Thyroid gland (tissue), 4 donors: ENCODE measurements at regions not wholly inside any gene's neighbourhood (a gene's known extent, or its start where the extent isn't known, plus 50 kb on each side); places are given as distances from the start of the nearest gene placed in this dataset.

Experiments
- POLR2A ChIP-seq, 2 donors: fragments of 450-650 bp; IDR thresholded peaks; one replicate each; pipeline ENCODE4 v1.6.1; 2017; ENCODE audit warnings: antibody characterized with exemption in 2 of 2, mild to moderate bottlenecking in 2 of 2, moderate library complexity in 1 of 2
- TF ChIP-seq, protein P1 (sequence below), 6 experiments: fragments of 200-600 bp in 3 of 6; fragments of 450-650 bp in 3 of 6; sonication (generic) in 3 of 6; IDR thresholded peaks; one replicate each; pipeline ENCODE4 v1.5.1; 2016 to 2019; ENCODE audit warnings: antibody characterized with exemption in 6 of 6, mild to moderate bottlenecking in 2 of 6, inconsistent platforms in 1 of 6, moderate library complexity in 1 of 6

DNA sequence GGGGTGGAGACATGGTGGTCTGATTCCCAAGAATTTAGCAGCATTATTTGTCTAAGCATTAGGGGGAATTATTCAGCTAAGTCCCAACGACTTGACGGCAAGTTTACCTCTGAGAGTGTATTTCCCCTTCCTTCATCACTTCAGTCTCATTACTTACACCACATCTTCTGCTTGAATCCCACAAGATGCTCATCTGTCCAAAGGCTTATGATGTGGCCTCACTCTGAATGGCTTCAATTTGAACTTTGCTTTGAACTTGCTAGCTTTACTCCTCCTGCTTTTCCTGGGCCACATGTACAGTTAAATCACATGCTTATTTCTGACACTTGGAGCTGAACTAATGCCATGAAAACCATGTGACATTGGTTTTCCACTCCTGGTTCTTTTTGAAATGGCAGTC, 231.3 kb upstream of the SATB1 start:
- no peak for TF ChIP-seq POLR2A (IDR thresholded peaks at IDR 0.05)
- TF ChIP-seq, protein P1, sequence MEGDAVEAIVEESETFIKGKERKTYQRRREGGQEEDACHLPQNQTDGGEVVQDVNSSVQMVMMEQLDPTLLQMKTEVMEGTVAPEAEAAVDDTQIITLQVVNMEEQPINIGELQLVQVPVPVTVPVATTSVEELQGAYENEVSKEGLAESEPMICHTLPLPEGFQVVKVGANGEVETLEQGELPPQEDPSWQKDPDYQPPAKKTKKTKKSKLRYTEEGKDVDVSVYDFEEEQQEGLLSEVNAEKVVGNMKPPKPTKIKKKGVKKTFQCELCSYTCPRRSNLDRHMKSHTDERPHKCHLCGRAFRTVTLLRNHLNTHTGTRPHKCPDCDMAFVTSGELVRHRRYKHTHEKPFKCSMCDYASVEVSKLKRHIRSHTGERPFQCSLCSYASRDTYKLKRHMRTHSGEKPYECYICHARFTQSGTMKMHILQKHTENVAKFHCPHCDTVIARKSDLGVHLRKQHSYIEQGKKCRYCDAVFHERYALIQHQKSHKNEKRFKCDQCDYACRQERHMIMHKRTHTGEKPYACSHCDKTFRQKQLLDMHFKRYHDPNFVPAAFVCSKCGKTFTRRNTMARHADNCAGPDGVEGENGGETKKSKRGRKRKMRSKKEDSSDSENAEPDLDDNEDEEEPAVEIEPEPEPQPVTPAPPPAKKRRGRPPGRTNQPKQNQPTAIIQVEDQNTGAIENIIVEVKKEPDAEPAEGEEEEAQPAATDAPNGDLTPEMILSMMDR (IDR thresholded peaks at IDR 0.05) = no peak
